Caki2 (cell line): ENCODE measurements at regions not wholly inside any gene's neighbourhood (a gene's known extent, or its start where the extent isn't known, plus 50 kb on each side); places are given as distances from the start of the nearest gene placed in this dataset.
"Not testable (repeated sequence)": the region's sequence is repeated elsewhere in the genome, so short reads cannot be mapped to it uniquely, and the experiment has no call there.

Experiments used
- DNase-seq: peaks from one replicate; pipeline ENCODE4 v3.0.0-alpha.2; 2015; ENCODE audit warnings: low read depth
- in situ Hi-C: cut with HindIII; loops from 2 replicates; pipeline ENCODE4 v1.10.0; 2016; ENCODE audit warnings: low sequenced_read_pairs, low pct_unique_long_range_greater_than_20kb, mixed read lengths

DNA sequence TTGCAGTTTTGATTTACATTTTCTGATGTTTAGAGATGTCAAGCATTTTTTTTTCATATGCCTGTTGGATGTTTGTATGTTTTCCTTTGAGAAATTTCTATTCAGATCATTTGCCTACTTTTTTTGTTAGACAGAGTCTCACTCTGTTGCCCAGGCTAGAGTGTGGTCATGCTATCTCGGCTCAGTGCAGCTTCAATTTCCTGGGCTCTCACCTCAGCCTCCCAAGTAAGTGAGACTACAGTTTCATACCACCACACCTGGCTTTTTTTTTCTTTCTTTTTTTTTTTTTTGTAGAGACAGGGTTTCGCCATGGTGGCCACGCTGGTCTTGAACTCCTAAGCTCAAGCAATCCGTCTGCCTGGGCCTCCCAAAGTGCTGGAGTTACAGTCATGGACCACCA, 291.7 kb downstream of the SLITRK2 start:
- no peak for DNase-seq
- in situ Hi-C loops: no loop called here

GRCh38 chrX:146119074-146119473, 301.4 kb downstream of the SLITRK2 start:
- DNase-seq, in situ Hi-C loops: not testable (repeated sequence)

- in situ Hi-C loops: no loop called here
- DNase-seq: no peak
Observed at GRCh38 chrX:146127617-146128016, 310.0 kb downstream of the SLITRK2 start.

- in situ Hi-C loops: no loop called here
- DNase-seq: no peak
Observed at GRCh38 chrX:146141221-146141620, 323.6 kb downstream of the SLITRK2 start.

DNA sequence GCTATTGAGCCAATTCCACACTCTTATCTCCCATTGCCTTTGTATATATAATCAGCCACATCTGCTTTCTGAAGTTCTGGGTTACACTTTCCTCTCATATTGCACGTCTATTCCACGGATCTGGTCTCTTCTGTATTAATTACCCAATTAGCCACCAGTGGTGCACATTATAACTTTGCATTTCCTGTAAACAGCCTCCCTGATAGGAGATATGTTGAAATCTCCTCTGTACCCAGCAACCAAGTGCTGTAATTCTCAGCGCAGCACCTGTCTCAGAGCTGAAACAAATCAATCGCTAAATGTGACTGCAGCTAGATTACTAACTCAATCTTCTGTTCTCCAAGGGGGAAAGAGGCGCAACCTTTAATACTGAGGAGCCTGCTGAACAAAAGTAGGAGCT, 326.4 kb downstream of the SLITRK2 start:
- in situ Hi-C loops: no loop called here
- DNase-seq: no peak

GRCh38 chrX:146154191-146154590, 336.6 kb downstream of the SLITRK2 start:
- no peak for DNase-seq
- in situ Hi-C loops: no loop called here

- DNase-seq: no peak
- in situ Hi-C loops: no loop called here
Observed at GRCh38 chrX:146160443-146161203, 343.0 kb downstream of the SLITRK2 start.

DNA sequence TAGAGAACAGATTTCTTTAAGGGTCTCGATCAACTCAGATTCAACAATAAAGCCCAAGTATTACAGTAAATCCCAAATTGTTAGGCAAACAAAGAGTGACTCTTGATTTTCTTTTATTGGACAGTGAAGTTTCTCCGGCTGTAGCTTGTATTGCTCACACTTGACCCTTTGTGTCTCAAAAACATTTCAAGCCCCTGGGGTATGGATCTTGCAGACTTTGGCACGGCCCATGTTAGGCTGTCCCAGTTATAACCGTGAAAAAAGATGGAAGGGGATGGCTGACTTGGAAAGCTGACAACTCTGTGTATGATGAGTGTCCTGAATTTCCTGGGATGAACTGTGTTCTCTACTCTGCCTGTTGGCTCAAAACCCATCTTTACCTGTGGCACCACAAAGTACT, 356.1 kb downstream of the SLITRK2 start:
- in situ Hi-C loops: no loop called here

GRCh38 chrX:146181858-146182257, 364.2 kb downstream of the SLITRK2 start:
- no peak for DNase-seq
- in situ Hi-C loops: no loop called here

More for the DNA sequence above, 356.1 kb downstream of the SLITRK2 start:
- DNase-seq: no peak

DNA sequence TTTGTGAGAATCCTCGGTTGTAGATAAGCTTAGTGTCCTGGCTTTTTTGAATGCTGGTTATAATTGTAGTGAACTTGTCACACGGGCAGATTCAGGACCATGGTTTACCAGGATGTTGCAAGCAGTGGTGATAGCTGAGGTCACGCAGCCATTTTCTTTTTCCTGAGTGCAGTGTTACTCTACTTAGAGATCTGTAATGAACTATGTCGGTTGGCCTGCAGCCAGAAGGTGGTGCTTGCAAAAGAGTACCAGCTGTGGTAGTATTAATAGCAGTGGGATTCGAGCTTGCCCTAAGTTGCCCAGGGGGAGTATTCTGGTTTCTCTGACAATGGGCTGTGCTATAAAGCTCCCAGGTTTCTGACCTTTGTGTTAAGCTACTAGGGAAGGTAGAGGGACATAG, 368.9 kb downstream of the SLITRK2 start:
- DNase-seq: no peak
- in situ Hi-C loops: no loop called here

- in situ Hi-C loops: no loop called here
- no peak for DNase-seq
Observed at GRCh38 chrX:146189371-146189770, 371.7 kb downstream of the SLITRK2 start.

DNA sequence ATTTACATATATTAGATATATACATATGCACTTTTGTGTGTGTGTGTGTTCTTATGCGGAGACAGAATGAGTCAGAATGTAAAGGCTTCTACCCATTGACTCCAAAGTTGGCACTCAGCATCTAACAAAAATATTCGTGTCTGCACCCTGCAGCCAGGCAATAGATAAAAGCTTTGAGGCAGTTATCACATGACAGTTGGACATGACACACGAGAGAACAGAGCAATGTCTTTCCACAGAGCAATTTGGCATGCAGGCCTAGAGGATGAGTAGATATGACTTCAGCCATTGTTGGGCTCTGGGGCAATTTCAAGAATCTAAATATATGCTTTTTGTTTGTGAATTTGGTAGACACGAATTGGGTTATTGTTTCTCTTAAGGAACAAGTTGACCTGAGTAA, 391.2 kb downstream of the SLITRK2 start:
- in situ Hi-C loops: no loop called here
- DNase-seq: no peak

GRCh38 chrX:146224442-146224841, 406.8 kb downstream of the SLITRK2 start:
- DNase-seq: peak; percentile 2
- in situ Hi-C loops: no loop called here

GRCh38 chrX:146238173-146238572, 420.5 kb downstream of the SLITRK2 start:
- in situ Hi-C loops: no loop called here
- no peak for DNase-seq

- DNase-seq: no peak
- in situ Hi-C loops: no loop called here
Observed at GRCh38 chrX:146241902-146242301, 424.3 kb downstream of the SLITRK2 start.

GRCh38 chrX:146243041-146243440, 425.4 kb downstream of the SLITRK2 start:
- in situ Hi-C loops: no loop called here
- DNase-seq: no peak

DNA sequence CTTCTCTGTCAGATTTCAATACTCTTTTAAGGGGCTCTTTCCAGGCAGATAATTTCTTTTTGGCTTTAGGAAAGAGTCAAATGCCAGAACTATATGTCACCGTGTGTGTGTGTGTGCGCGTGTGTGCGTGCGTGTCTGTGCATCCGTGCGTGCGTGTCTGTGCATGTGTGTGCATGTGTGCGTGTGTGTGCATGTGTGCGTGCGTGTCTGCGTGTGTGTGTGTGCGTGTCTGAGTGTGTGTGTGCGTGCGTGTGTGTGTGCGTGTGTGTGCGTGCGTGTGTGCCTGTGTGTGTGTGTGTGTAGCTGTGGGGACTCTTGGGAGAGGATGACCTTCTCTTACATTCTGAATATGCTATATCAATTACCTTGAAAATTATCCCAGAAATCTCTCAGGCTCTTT, 441.6 kb downstream of the SLITRK2 start:
- in situ Hi-C loops: no loop called here
- DNase-seq: no peak

DNA sequence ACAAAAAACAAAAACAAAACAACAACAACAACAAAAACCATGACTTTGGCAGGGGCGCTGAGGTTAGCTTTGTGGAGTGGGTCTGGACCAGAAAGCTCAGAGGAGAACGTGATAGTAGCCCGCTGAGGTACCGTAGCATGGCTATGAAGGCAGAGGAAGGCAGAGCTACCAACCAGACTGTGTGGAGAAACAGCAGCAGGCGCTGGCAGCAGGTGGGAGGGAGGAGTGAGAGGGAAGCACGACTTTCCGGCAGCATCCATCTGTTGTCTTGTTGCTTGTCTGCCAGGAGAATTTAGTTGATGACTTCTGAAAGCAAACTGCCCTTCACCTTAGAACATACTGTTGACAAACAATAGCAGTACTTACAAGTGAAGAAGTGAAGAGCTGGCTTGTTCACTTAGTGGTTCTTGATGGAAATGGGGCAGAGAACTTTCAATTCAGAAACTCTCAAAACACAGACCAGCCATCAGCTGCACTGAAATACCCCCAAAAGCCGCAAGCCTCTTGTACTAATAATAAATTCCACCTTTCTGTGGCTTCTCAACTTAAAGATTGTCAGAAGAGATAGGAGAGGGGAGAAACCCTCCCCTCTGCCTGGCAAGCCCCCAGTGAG, 447.2 kb downstream of the SLITRK2 start:
- in situ Hi-C loops: no loop called here

DNA sequence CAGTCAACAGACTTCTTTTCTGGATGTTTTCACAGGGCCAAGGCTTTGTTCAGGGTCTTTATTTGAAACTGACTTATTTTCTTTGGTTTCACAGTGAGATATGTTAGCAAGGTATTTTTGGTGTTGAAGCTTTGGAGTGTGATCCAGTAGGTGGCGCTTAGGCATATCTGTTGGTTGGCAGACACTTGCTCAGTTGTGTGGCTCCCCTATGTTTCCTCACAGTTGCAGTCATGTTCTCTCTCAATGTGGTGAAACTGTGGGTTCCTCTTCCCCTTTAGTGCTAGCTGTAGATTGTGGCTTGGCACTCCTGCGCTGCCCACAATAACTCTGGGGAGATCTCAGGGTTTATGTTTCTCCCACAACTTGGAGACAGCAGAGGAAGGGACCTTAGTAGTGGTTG, 460.8 kb downstream of the SLITRK2 start:
- no peak for DNase-seq
- in situ Hi-C loops: no loop called here

More for the DNA sequence above, 447.2 kb downstream of the SLITRK2 start:
- DNase-seq: no peak
